Stomach (tissue), 4 donors: ENCODE measurements at regions not wholly inside any gene's neighbourhood (a gene's known extent, or its start where the extent isn't known, plus 50 kb on each side); places are given as distances from the start of the nearest gene placed in this dataset.

Source experiments
- CTCF ChIP-seq, 7 experiments: fragments of 450-650 bp in 4 of 7; fragments of 200-600 bp in 3 of 7; sonication (generic) in 3 of 7; IDR thresholded peaks; one replicate each; pipeline ENCODE4 v1.5.1; 2016 to 2019; ENCODE audit warnings: antibody characterized with exemption in 7 of 7, control low read depth in 2 of 7, mild to moderate bottlenecking in 1 of 7
- EP300 ChIP-seq: sonication (generic); formaldehyde crosslinking; IDR thresholded peaks from one replicate; pipeline ENCODE4 v1.6.1; 2017; ENCODE audit warnings: antibody characterized with exemption
- POLR2AphosphoS5 ChIP-seq, 3 donors: sonication (generic); formaldehyde crosslinking; IDR thresholded peaks; one replicate each; pipeline ENCODE4 v1.6.1; 2016; ENCODE audit warnings: antibody characterized with exemption in 3 of 3

DNA sequence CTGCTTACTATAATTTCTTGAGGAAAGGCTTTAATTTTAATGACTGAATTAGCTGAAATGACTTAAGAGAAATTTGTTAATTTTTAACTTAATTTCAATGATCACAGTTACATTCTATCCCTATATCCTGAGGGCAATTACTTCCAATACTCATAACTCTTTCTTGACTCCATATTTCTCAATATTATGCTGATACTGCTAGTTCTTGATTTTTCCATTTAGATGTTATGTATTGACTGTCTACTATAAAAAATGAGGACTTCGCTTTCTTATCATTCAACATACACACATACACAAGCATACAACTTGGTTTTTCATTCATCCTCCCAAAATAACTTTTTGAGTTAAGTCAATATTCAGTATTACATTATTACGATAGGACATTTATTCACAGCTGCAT, 176.2 kb downstream of the PHLDA1 start:
- TF ChIP-seq CTCF (IDR thresholded peaks at IDR 0.05) (no peak), POLR2AphosphoS5 (IDR thresholded peaks at IDR 0.05) (no peak), EP300 (no peak)
